ENCODE measurements at regions not wholly inside any gene's neighbourhood (a gene's known extent, or its start where the extent isn't known, plus 50 kb on each side); places are given as distances from the start of the nearest gene placed in this dataset.

- TF ChIP-seq CTCF (IDR thresholded peaks at IDR 0.05) (no peak), POLR2A (IDR thresholded peaks at IDR 0.05) (no peak)
Measured at GRCh38 chr5:88938488-88938887, 55.5 kb upstream of the MEF2C start.
